GM21529 (cell line): ENCODE measurements at regions not wholly inside any gene's neighbourhood (a gene's known extent, or its start where the extent isn't known, plus 50 kb on each side); places are given as distances from the start of the nearest gene placed in this dataset.
"Not testable (repeated sequence)": the region's sequence is repeated elsewhere in the genome, so short reads cannot be mapped to it uniquely, and the experiment has no call there.

Experiments used
- ATAC-seq: cut with Tn5 transposase; IDR thresholded peaks from one replicate; pipeline ENCODE4 v1.9.1; 2021; ENCODE audit not compliant: unreplicated experiment

- ATAC-seq: no peak
Measured at GRCh38 chr2:198917926-198918720, 539.6 kb downstream of the SATB2 start.

- ATAC-seq: no peak
Measured at GRCh38 chr2:198917275-198917674, 540.5 kb downstream of the SATB2 start.

- ATAC-seq: no peak
Measured at GRCh38 chr2:198916548-198917080, 541.1 kb downstream of the SATB2 start.

GRCh38 chr2:198913394-198914152 is 544.2 kb downstream of the SATB2 start:
- peak; percentile 99 for ATAC-seq

- no peak for ATAC-seq
Measured at GRCh38 chr2:198909525-198910267, 548.0 kb downstream of the SATB2 start.

- peak; percentile 84 for ATAC-seq
Measured at GRCh38 chr2:198905881-198906612, 551.7 kb downstream of the SATB2 start.

- no peak for ATAC-seq
Measured at GRCh38 chr2:198901894-198902293, 555.8 kb downstream of the SATB2 start.

- ATAC-seq: no peak
Measured at GRCh38 chr2:198900141-198900540, 557.6 kb downstream of the SATB2 start.

GRCh38 chr2:198890490-198890889 is 567.2 kb downstream of the SATB2 start:
- peak; percentile 77 for ATAC-seq

- no peak for ATAC-seq
Measured at GRCh38 chr2:198883604-198884003, 574.1 kb downstream of the SATB2 start.

GRCh38 chr2:198880986-198881385 is 576.8 kb downstream of the SATB2 start:
- no peak for ATAC-seq

GRCh38 chr2:198880421-198880820 is 577.3 kb downstream of the SATB2 start:
- no peak for ATAC-seq

GRCh38 chr2:198874472-198874858 is 583.3 kb downstream of the SATB2 start:
- ATAC-seq: peak; percentile 70

GRCh38 chr2:198873503-198874471 is 584.0 kb downstream of the SATB2 start:
- no peak for ATAC-seq

GRCh38 chr2:198863655-198864054 is 594.1 kb downstream of the SATB2 start:
- ATAC-seq: no peak

GRCh38 chr2:198861080-198861479 is 596.7 kb downstream of the SATB2 start:
- no peak for ATAC-seq

- ATAC-seq: no peak
Measured at GRCh38 chr2:198857246-198857645, 600.5 kb downstream of the SATB2 start.

GRCh38 chr2:198855746-198856145 is 602.0 kb downstream of the SATB2 start:
- not testable (repeated sequence) for ATAC-seq

GRCh38 chr2:198852248-198852647 is 605.5 kb downstream of the SATB2 start:
- ATAC-seq: no peak
